H1 (cell line): ENCODE measurements at regions not wholly inside any gene's neighbourhood (a gene's known extent, or its start where the extent isn't known, plus 50 kb on each side); places are given as distances from the start of the nearest gene placed in this dataset.

Source experiments
- CTCF ChIA-PET: fragments of 300-600 bp; sonication (Branson Sonifier 250); formaldehyde crosslinking; loops from one replicate; lab custom pipeline; 2021; ENCODE audit not compliant: partially characterized antibody; lab: Charles Lee
- POLR2A ChIA-PET: fragments of 300-600 bp; sonication (Branson Sonifier 250); formaldehyde crosslinking; loops from one replicate; lab custom pipeline; 2021; ENCODE audit warnings: inconsistent platforms; ENCODE audit not compliant: partially characterized antibody; lab: Charles Lee
- DNase-seq, 2 experiments: peaks; one replicate each; pipeline versions ENCODE4 v3.0.0 to v3.0.0-alpha.2; 2010 to 2022; ENCODE audit warnings: low spot score in 2 of 2, low read depth in 1 of 2, mixed read lengths in 1 of 2
- FAIRE-seq: peaks from 2 replicates; lab custom pipeline; 2011; peaks lifted over from hg19 to GRCh38; lab: Jason Lieb, UNC
- H2AFZ ChIP-seq: 2 replicates; pipeline ENCODE4 v1.8.1; 2012; ENCODE audit warnings: low read length, inconsistent platforms
- H2AK5ac ChIP-seq: 2 replicates; pipeline ENCODE4 v1.6.1; 2013; ENCODE audit warnings: low read depth, low read length
- H2BK120ac ChIP-seq: replicated peaks from 2 replicates; pipeline ENCODE3; 2013; ENCODE audit warnings: low read depth, low read length, inconsistent platforms
- H2BK12ac ChIP-seq: 2 replicates; pipeline ENCODE4 v1.6.1; 2013; ENCODE audit warnings: low read depth, low read length
- H2BK15ac ChIP-seq: 2 replicates; pipeline ENCODE4 v1.6.1; 2013; ENCODE audit warnings: low read length
- H2BK20ac ChIP-seq: 2 replicates; pipeline ENCODE4 v1.6.1; 2013; ENCODE audit warnings: low read length
- H2BK5ac ChIP-seq: 2 replicates; pipeline ENCODE4 v1.6.1; 2013; ENCODE audit warnings: low read depth, low read length
- H3K14ac ChIP-seq: 2 replicates; pipeline ENCODE4 v1.6.1; 2013; ENCODE audit warnings: inconsistent platforms; ENCODE audit not compliant: insufficient read length
- H3K18ac ChIP-seq: 2 replicates; pipeline ENCODE4 v1.6.1; 2013; ENCODE audit warnings: low read length; ENCODE audit errors: extremely low read depth
- H3K23ac ChIP-seq: 2 replicates; pipeline ENCODE4 v1.6.1; 2013; ENCODE audit warnings: inconsistent platforms; ENCODE audit not compliant: insufficient read length
- H3K23me2 ChIP-seq: 2 replicates; pipeline ENCODE4 v1.6.1; 2013; ENCODE audit warnings: low read depth, low read length
- H3K27ac ChIP-seq: 2 replicates; pipeline ENCODE4 v1.6.1; 2011; ENCODE audit warnings: low read depth, low read length, inconsistent platforms
- H3K27me3 ChIP-seq, 4 experiments: replicated peaks in 1 of 4; 1 replicate in 1 of 4; 2 replicates in 3 of 4; pipeline versions ENCODE4 v1.6.1 to v1.8.1; 2011 to 2013; ENCODE audit warnings: low read length in 3 of 4, mild to moderate bottlenecking in 3 of 4, inconsistent platforms in 2 of 4, mixed read lengths in 2 of 4, moderate library complexity in 1 of 4; ENCODE audit not compliant: control insufficient read depth in 3 of 4, insufficient read depth in 3 of 4; ENCODE audit errors: extremely low read depth in 1 of 4
- H3K36me3 ChIP-seq, 4 experiments: 2 replicates each; pipeline versions ENCODE4 v1.6.1 to v1.8.1; 2011 to 2013; ENCODE audit warnings: mild to moderate bottlenecking in 4 of 4, low read length in 3 of 4, moderate library complexity in 2 of 4, control low read depth in 1 of 4, inconsistent platforms in 1 of 4; ENCODE audit not compliant: insufficient read depth in 4 of 4, control insufficient read depth in 2 of 4
- H3K4ac ChIP-seq: replicated peaks from 2 replicates; pipeline ENCODE3; 2013; ENCODE audit warnings: low read length, low read depth, mixed read lengths, inconsistent platforms; ENCODE audit not compliant: insufficient read length
- H3K4me1 ChIP-seq, 4 experiments: replicated peaks in 1 of 4; 1 replicate in 1 of 4; 2 replicates in 3 of 4; pipeline versions ENCODE4 v1.6.1 to v1.8.1; 2011 to 2013; ENCODE audit warnings: low read length in 3 of 4, inconsistent platforms in 2 of 4, mixed read lengths in 1 of 4; ENCODE audit not compliant: insufficient read depth in 4 of 4, control insufficient read depth in 3 of 4
- H3K4me2 ChIP-seq, 2 experiments: 2 replicates each; pipeline versions ENCODE4 v1.6.1 to v1.8.1; 2011 to 2013; ENCODE audit warnings: low read depth in 2 of 2, low read length in 2 of 2, control low read depth in 1 of 2, inconsistent platforms in 1 of 2, mild to moderate bottlenecking in 1 of 2; ENCODE audit not compliant: insufficient read depth in 1 of 2
- H3K4me3 ChIP-seq, 4 experiments: fragments of 200-600, 300-600 bp in 1 of 4; sonication (generic), shearing (Covaris generic), sonication (Bioruptor Twin) in 1 of 4; 2 replicates each; pipeline versions ENCODE4 v1.5.1 to v1.8.1; 2011 to 2016; ENCODE audit warnings: low read length in 4 of 4, low read depth in 3 of 4, control low read depth in 2 of 4, inconsistent platforms in 2 of 4, mild to moderate bottlenecking in 2 of 4, mixed read lengths in 1 of 4, moderate library complexity in 1 of 4; ENCODE audit not compliant: insufficient read depth in 2 of 4; ENCODE audit errors: extremely low read depth in 1 of 4
- H3K56ac ChIP-seq: replicated peaks from 2 replicates; pipeline ENCODE3; 2013; ENCODE audit warnings: low read depth, mild to moderate bottlenecking, mixed read lengths, low read length, inconsistent platforms; ENCODE audit not compliant: insufficient read length
- H3K79me1 ChIP-seq: 2 replicates; pipeline ENCODE4 v1.6.1; 2013; ENCODE audit warnings: low read depth, low read length, control low read depth
- H3K79me2 ChIP-seq, 2 experiments: 2 replicates each; pipeline versions ENCODE4 v1.6.1 to v1.8.1; 2012 to 2013; ENCODE audit warnings: low read length in 2 of 2, mild to moderate bottlenecking in 2 of 2, inconsistent platforms in 1 of 2; ENCODE audit not compliant: insufficient read depth in 2 of 2, control insufficient read depth in 1 of 2
- H3K9ac ChIP-seq, 4 experiments: replicated peaks in 1 of 4; 1 replicate in 1 of 4; 2 replicates in 3 of 4; pipeline versions ENCODE4 v1.6.1 to v1.8.1; 2011 to 2013; ENCODE audit warnings: low read depth in 3 of 4, low read length in 3 of 4, control low read depth in 2 of 4, mild to moderate bottlenecking in 2 of 4, moderate library complexity in 2 of 4, inconsistent platforms in 1 of 4; ENCODE audit errors: extremely low read depth in 1 of 4
- H3K9me3 ChIP-seq, 2 experiments: 2 replicates each; pipeline versions ENCODE4 v1.6.1 to v1.8.1; 2012 to 2013; ENCODE audit warnings: mild to moderate bottlenecking in 2 of 2, moderate library complexity in 2 of 2, control low read depth in 1 of 2, inconsistent platforms in 1 of 2, low read depth in 1 of 2, low read length in 1 of 2, mixed read lengths in 1 of 2; ENCODE audit not compliant: insufficient read depth in 2 of 2
- H4K20me1 ChIP-seq, 2 experiments: replicated peaks in 1 of 2; 2 replicates each; pipeline versions ENCODE3 to v1.8.1; 2011 to 2013; ENCODE audit warnings: inconsistent platforms in 2 of 2, low read length in 2 of 2, mild to moderate bottlenecking in 1 of 2; ENCODE audit not compliant: insufficient read depth in 2 of 2, control insufficient read depth in 1 of 2
- H4K5ac ChIP-seq: 2 replicates; pipeline ENCODE4 v1.6.1; 2013; ENCODE audit warnings: low read length, low read depth, mixed read lengths, inconsistent platforms; ENCODE audit not compliant: insufficient read length
- H4K8ac ChIP-seq: 2 replicates; pipeline ENCODE4 v1.8.0; 2013; ENCODE audit warnings: mild to moderate bottlenecking, moderate library complexity, low read length, inconsistent platforms; ENCODE audit not compliant: insufficient read depth; ENCODE audit errors: extremely low read depth
- H4K91ac ChIP-seq: replicated peaks from 2 replicates; pipeline ENCODE3; 2013; ENCODE audit warnings: low read length, mixed read lengths, inconsistent platforms; ENCODE audit not compliant: insufficient read length
- ASH2L ChIP-seq: fragments of 200-600, 300-600 bp; sonication (generic); IDR thresholded peaks from one replicate; pipeline ENCODE4 v1.7.1; 2017; ENCODE audit warnings: low read length
- CTCF ChIP-seq, 3 experiments: IDR thresholded peaks; 1 replicate in 2 of 3; 2 replicates in 1 of 3; pipeline versions ENCODE4 v1.5.1 to v1.6.1; 2011; ENCODE audit warnings: low read length in 3 of 3, mild to moderate bottlenecking in 3 of 3, inconsistent platforms in 2 of 3, low read depth in 1 of 3, moderate library complexity in 1 of 3; ENCODE audit not compliant: insufficient read depth in 1 of 3; ENCODE audit errors: control extremely low read depth in 1 of 3
- FOSL1 ChIP-seq: IDR thresholded peaks from 2 replicates; pipeline ENCODE4 v1.6.1; 2011; ENCODE audit warnings: mild to moderate bottlenecking, low read depth, low read length, moderate library complexity; ENCODE audit not compliant: insufficient read depth
- JUND ChIP-seq: IDR thresholded peaks from 2 replicates; pipeline ENCODE4 v1.6.1; 2011; ENCODE audit warnings: mild to moderate bottlenecking, improper control_type of control experiment, low read length
- KDM1A ChIP-seq: fragments of 200-600, 300-600 bp; sonication (generic); IDR thresholded peaks from 2 replicates; pipeline ENCODE4 v1.7.1; 2016; ENCODE audit warnings: mild to moderate bottlenecking, low read length, borderline replicate concordance
- MAFK ChIP-seq: IDR thresholded peaks from 2 replicates; pipeline ENCODE4 v1.6.1; 2012; ENCODE audit warnings: low read depth, mild to moderate bottlenecking, improper control_type of control experiment, low read length
- POLR2AphosphoS5 ChIP-seq: IDR thresholded peaks from 2 replicates; pipeline ENCODE4 v1.6.1; 2011; ENCODE audit warnings: low read depth, low read length
- SP1 ChIP-seq: IDR thresholded peaks from 2 replicates; pipeline ENCODE4 v1.6.1; 2011; ENCODE audit warnings: low read depth, low read length
- SP2 ChIP-seq: IDR thresholded peaks from 2 replicates; pipeline ENCODE4 v1.6.1; 2012; ENCODE audit warnings: mild to moderate bottlenecking, low read length, inconsistent platforms
- TAF1 ChIP-seq: IDR thresholded peaks from 2 replicates; pipeline ENCODE4 v1.6.1; 2011; ENCODE audit warnings: mild to moderate bottlenecking, low read depth, low read length
- TBP ChIP-seq: IDR thresholded peaks from 2 replicates; pipeline ENCODE4 v1.6.1; 2011; ENCODE audit warnings: low read depth, low read length, improper control_type of control experiment
- WGBS, 2 experiments: shearing (Covaris generic) in 1 of 2; methylation state at CpG; one replicate each; pipeline versions ENCODE4 v1.1.6 to v1.1.7; 2013 to 2015; ENCODE audit warnings: low lambda C conversion rate in 2 of 2, mixed read lengths in 2 of 2, inconsistent platforms in 1 of 2, low coverage in 1 of 2, missing lambda C conversion rate in 1 of 2; ENCODE audit not compliant: insufficient replicate concordance in 2 of 2, insufficient coverage in 1 of 2, insufficient read length in 1 of 2; ENCODE audit errors: extremely low coverage in 1 of 2, missing lambda C conversion rate in 1 of 2; 5-methylcytosine and 5-hydroxymethylcytosine counted together

GRCh38 chr5:158058208-158059120, 199.5 kb upstream of the CLINT1 start:
- H3K56ac ChIP-seq, result no peak overlapping the region
- CTCF ChIA-PET, result interaction anchor here (0.8 to 2.2 kb wide), 4 partner anchors 13 to 1074 kb away, joined by 3 to 8 read pairs (median 4); no protein-coding TSS in a partner anchor
- no peak for FAIRE-seq
- no peak for TF ChIP-seq SP2
- TF ChIP-seq JUND, result no peak
- TF ChIP-seq ASH2L, result no peak
- TF ChIP-seq TAF1, result no peak
- no peak for TF ChIP-seq POLR2AphosphoS5
- TF ChIP-seq KDM1A, result no peak
- TF ChIP-seq CTCF (IDR thresholded peaks at IDR 0.05; ENCODE audit: control extremely low read depth in 1 of 3, insufficient read depth in 1 of 3, low read depth in 1 of 3, low read length in 3 of 3), result no peak
- no peak for TF ChIP-seq TBP
- no peak for TF ChIP-seq MAFK
- no peak for TF ChIP-seq FOSL1
- no peak for TF ChIP-seq SP1

More at GRCh38 chr5:158058208-158059120, 199.5 kb upstream of the CLINT1 start:
- Histone ChIP-seq H3K23ac (no peak overlapping the region), H3K4me2 (no peak overlapping the region), H3K36me3 (no peaks in the 10 kb centered on the region), H3K79me1 (no peaks in the 10 kb centered on the region), H2AFZ (peak overlapping the region; percentile 74; the same call in 1 of the 2 replicates), H3K27me3 (no peaks in the 10 kb centered on the region), H3K23me2 (no peaks in the 10 kb centered on the region), H3K14ac (no peak overlapping the region), H3K27ac (no peak overlapping the region), H4K5ac (no peak overlapping the region), H2BK5ac (no peak overlapping the region), H3K9ac (no peak overlapping the region), H3K18ac (no peak overlapping the region), H3K79me2 (no peaks in the 10 kb centered on the region), H2BK20ac (no peak overlapping the region), H4K91ac (no peak overlapping the region), H2AK5ac (no peak overlapping the region), H3K4me1 (no peaks in the 10 kb centered on the region), H2BK120ac (no peak overlapping the region), H4K8ac (no peak overlapping the region), H2BK15ac (no peak overlapping the region), H3K9me3 (no peaks in the 10 kb centered on the region), H2BK12ac (no peak overlapping the region), H3K4ac (no peak overlapping the region), H3K4me3 (no peak overlapping the region), H4K20me1 (no peaks in the 10 kb centered on the region)
- WGBS, 2 experiments, result 84% methylated on average over 6 of the region's 6 CpGs; no CpG with 5 or more reads in 1 of the 2 experiments
- POLR2A ChIA-PET, result interaction anchor here (0.5 kb wide), 1 partner anchor 945 kb away, joined by 3 read pairs; no protein-coding TSS in a partner anchor
- DNase-seq, result no peak
